Peyer's patch (tissue), 4 donors: ENCODE measurements at regions not wholly inside any gene's neighbourhood (a gene's known extent, or its start where the extent isn't known, plus 50 kb on each side); places are given as distances from the start of the nearest gene placed in this dataset.

Experiments
- CTCF ChIP-seq, 6 experiments: fragments of 450-650 bp in 4 of 6; fragments of 200-600 bp in 2 of 6; sonication (generic) in 1 of 6; IDR thresholded peaks; one replicate each; pipeline ENCODE4 v1.5.1; 2017 to 2019; ENCODE audit warnings: antibody characterized with exemption in 6 of 6, mild to moderate bottlenecking in 3 of 6, moderate library complexity in 1 of 6
- POLR2A ChIP-seq, 2 donors: fragments of 450-650 bp; IDR thresholded peaks; one replicate each; pipeline ENCODE4 v1.5.1; 2017; ENCODE audit warnings: antibody characterized with exemption in 2 of 2, mild to moderate bottlenecking in 2 of 2, moderate library complexity in 2 of 2

- TF ChIP-seq CTCF (IDR thresholded peaks at IDR 0.05) (no peak), POLR2A (IDR thresholded peaks at IDR 0.05) (no peak)
Observed at GRCh38 chr13:80858131-80858530, 517.2 kb upstream of the SPRY2 start.
